Jurkat, Clone E6-1 (cell line): ENCODE measurements at regions not wholly inside any gene's neighbourhood (a gene's known extent, or its start where the extent isn't known, plus 50 kb on each side); places are given as distances from the start of the nearest gene placed in this dataset.
"Not testable (repeated sequence)": the region's sequence is repeated elsewhere in the genome, so short reads cannot be mapped to it uniquely, and the experiment has no call there.

Source experiments
- DNase-seq: peaks from one replicate; pipeline ENCODE4 v3.0.0-alpha.2; 2011; ENCODE audit warnings: low read depth, low spot score
- H3K4me3 ChIP-seq: 2 replicates; pipeline ENCODE4 v1.5.1; 2011; ENCODE audit warnings: mild to moderate bottlenecking, low read length, control low read depth, moderate library complexity

GRCh38 chr3:67245545-67245944 lies 247.4 kb downstream of the KBTBD8 start:
- DNase-seq: no peak

GRCh38 chr3:67248726-67249125 lies 250.6 kb downstream of the KBTBD8 start:
- no peak for DNase-seq

More at GRCh38 chr3:67245545-67245944, 247.4 kb downstream of the KBTBD8 start:
- H3K4me3 ChIP-seq: no peak overlapping the region

GRCh38 chr3:67252906-67253305 lies 254.8 kb downstream of the KBTBD8 start:
- DNase-seq: not testable (repeated sequence)

More at GRCh38 chr3:67248726-67249125, 250.6 kb downstream of the KBTBD8 start:
- H3K4me3 ChIP-seq: no peak overlapping the region

GRCh38 chr3:67278015-67278618 lies 280.0 kb downstream of the KBTBD8 start:
- H3K4me3 ChIP-seq: no peak overlapping the region
- no peak for DNase-seq

More at GRCh38 chr3:67252906-67253305, 254.8 kb downstream of the KBTBD8 start:
- H3K4me3 ChIP-seq: not testable (repeated sequence)

GRCh38 chr3:67286586-67286985 lies 288.5 kb downstream of the KBTBD8 start:
- H3K4me3 ChIP-seq: no peak overlapping the region
- no peak for DNase-seq

GRCh38 chr3:67288466-67289106 lies 290.5 kb downstream of the KBTBD8 start:
- H3K4me3 ChIP-seq: no peak overlapping the region
- DNase-seq: no peak

GRCh38 chr3:67289626-67290025 lies 291.5 kb downstream of the KBTBD8 start:
- DNase-seq: no peak

GRCh38 chr3:67290438-67290837 lies 292.3 kb downstream of the KBTBD8 start:
- DNase-seq: no peak
- H3K4me3 ChIP-seq: no peak overlapping the region

More at GRCh38 chr3:67289626-67290025, 291.5 kb downstream of the KBTBD8 start:
- no peak overlapping the region for H3K4me3 ChIP-seq

GRCh38 chr3:67291287-67292252 lies 293.5 kb downstream of the KBTBD8 start:
- DNase-seq: no peak
- H3K4me3 ChIP-seq: no peak overlapping the region

GRCh38 chr3:67292356-67293121 lies 294.4 kb downstream of the KBTBD8 start:
- no peak overlapping the region for H3K4me3 ChIP-seq
- no peak for DNase-seq

- no peak overlapping the region for H3K4me3 ChIP-seq
- DNase-seq: no peak
Measured at GRCh38 chr3:67294341-67294740, 296.2 kb downstream of the KBTBD8 start.

- no peak for DNase-seq
Measured at GRCh38 chr3:67296039-67296892, 298.2 kb downstream of the KBTBD8 start.

GRCh38 chr3:67297715-67298475 lies 299.8 kb downstream of the KBTBD8 start:
- no peak for DNase-seq
- no peak overlapping the region for H3K4me3 ChIP-seq

More at GRCh38 chr3:67296039-67296892, 298.2 kb downstream of the KBTBD8 start:
- H3K4me3 ChIP-seq: no peak overlapping the region

- H3K4me3 ChIP-seq: no peak overlapping the region
- no peak for DNase-seq
Measured at GRCh38 chr3:67301556-67301955, 303.4 kb downstream of the KBTBD8 start.

GRCh38 chr3:67302489-67302888 lies 304.4 kb downstream of the KBTBD8 start:
- H3K4me3 ChIP-seq: no peak overlapping the region
- DNase-seq: no peak

- H3K4me3 ChIP-seq: no peak overlapping the region
- no peak for DNase-seq
Measured at GRCh38 chr3:67305160-67305559, 307.1 kb downstream of the KBTBD8 start.

GRCh38 chr3:67305922-67306321 lies 307.8 kb downstream of the KBTBD8 start:
- DNase-seq: no peak
- no peak overlapping the region for H3K4me3 ChIP-seq
